HEK293T (cell line): ENCODE measurements at regions not wholly inside any gene's neighbourhood (a gene's known extent, or its start where the extent isn't known, plus 50 kb on each side); places are given as distances from the start of the nearest gene placed in this dataset.

Experiments
- CTCF ChIA-PET: fragments of 350-600 bp; formaldehyde crosslinking; extraction: SDS; loops from one replicate; lab custom pipeline; 2021; ENCODE audit warnings: antibody characterized with exemption, inconsistent platforms; lab: Yijun Ruan, JAX
- POLR2A ChIA-PET: fragments of 350-600 bp; formaldehyde crosslinking; extraction: SDS; loops from one replicate; lab custom pipeline; 2020; ENCODE audit warnings: antibody characterized with exemption, inconsistent platforms; lab: Yijun Ruan, JAX
- DNase-seq: peaks from one replicate; pipeline ENCODE4 v3.0.0; 2012; ENCODE audit warnings: mixed read lengths; ENCODE audit errors: extremely low spot score
- ARNT ChIP-seq: fragments of 450-650 bp; IDR thresholded peaks from 2 replicates; pipeline ENCODE4 v1.6.1; 2017; ENCODE audit warnings: mild to moderate bottlenecking
- BHLHE40 ChIP-seq: fragments of 450-650 bp; IDR thresholded peaks from 2 replicates; pipeline ENCODE4 v1.6.1; 2016; ENCODE audit warnings: mild to moderate bottlenecking, moderate library complexity, borderline replicate concordance
- CTBP1 ChIP-seq: fragments of 450-650 bp; IDR thresholded peaks from 2 replicates; pipeline ENCODE4 v1.6.1; 2016; ENCODE audit warnings: borderline replicate concordance
- ELF4 ChIP-seq: fragments of 450-650 bp; IDR thresholded peaks from 2 replicates; pipeline ENCODE4 v1.6.1; 2017; ENCODE audit warnings: antibody characterized with exemption
- FOXA1 ChIP-seq: fragments of 450-650 bp; IDR thresholded peaks from 2 replicates; pipeline ENCODE4 v1.6.1; 2016; ENCODE audit warnings: mild to moderate bottlenecking
- FOXK2 ChIP-seq: fragments of 450-650 bp; IDR thresholded peaks from 2 replicates; pipeline ENCODE4 v1.6.1; 2016; ENCODE audit warnings: mild to moderate bottlenecking
- FOXM1 ChIP-seq: fragments of 450-650 bp; IDR thresholded peaks from 2 replicates; pipeline ENCODE4 v1.6.1; 2017; ENCODE audit warnings: mild to moderate bottlenecking, borderline replicate concordance
- HDGF ChIP-seq: fragments of 450-650 bp; IDR thresholded peaks from 2 replicates; pipeline ENCODE4 v1.6.1; 2017; ENCODE audit warnings: antibody characterized with exemption, borderline replicate concordance
- L3MBTL2 ChIP-seq: fragments of 450-650 bp; conservative IDR thresholded peaks from 2 replicates; pipeline ENCODE4 v1.6.1; 2016; ENCODE audit warnings: mild to moderate bottlenecking
- LEF1 ChIP-seq: fragments of 450-650 bp; IDR thresholded peaks from 2 replicates; pipeline ENCODE4 v1.6.1; 2017; ENCODE audit warnings: mild to moderate bottlenecking, borderline replicate concordance
- NFRKB ChIP-seq: fragments of 450-650 bp; IDR thresholded peaks from 2 replicates; pipeline ENCODE4 v1.6.1; 2016; ENCODE audit warnings: mild to moderate bottlenecking, moderate library complexity
- PKNOX1 ChIP-seq: fragments of 450-650 bp; IDR thresholded peaks from 2 replicates; pipeline ENCODE4 v1.6.1; 2016
- SP1 ChIP-seq: fragments of 450-650 bp; IDR thresholded peaks from 2 replicates; pipeline ENCODE4 v1.6.1; 2017
- SUZ12 ChIP-seq: fragments of 450-650 bp; IDR thresholded peaks from 2 replicates; pipeline ENCODE4 v1.6.1; 2016; ENCODE audit warnings: mild to moderate bottlenecking
- TARDBP ChIP-seq: fragments of 450-650 bp; IDR thresholded peaks from 2 replicates; pipeline ENCODE4 v1.6.1; 2016
- ZNF384 ChIP-seq: fragments of 450-650 bp; IDR thresholded peaks from 2 replicates; pipeline ENCODE4 v1.6.1; 2016

- POLR2A ChIA-PET, result no interaction called here
- TF ChIP-seq FOXM1 (no peak), L3MBTL2 (no peak), SP1 (no peak), FOXK2 (no peak), ARNT (no peak), CTBP1 (no peak), ZNF384 (no peak), HDGF (no peak), PKNOX1 (no peak), TARDBP (no peak), NFRKB (no peak), BHLHE40 (no peak), FOXA1 (no peak), ELF4 (no peak), SUZ12 (no peak), LEF1 (no peak)
- DNase-seq, result no peak
- CTCF ChIA-PET, result no interaction called here
Measured at GRCh38 chr2:147231607-147232006, 613.2 kb upstream of the ACVR2A start.

GRCh38 chr2:147231081-147231480 lies 613.7 kb upstream of the ACVR2A start:
- TF ChIP-seq LEF1, result no peak
- TF ChIP-seq BHLHE40, result no peak
- TF ChIP-seq SUZ12, result no peak
- TF ChIP-seq NFRKB, result no peak
- TF ChIP-seq FOXK2, result no peak
- ChIA-PET POLR2A (no interaction called here), CTCF (no interaction called here)
- no peak for DNase-seq

GRCh38 chr2:147227313-147227712 lies 617.5 kb upstream of the ACVR2A start:
- ChIA-PET CTCF (no interaction called here), POLR2A (no interaction called here)
- no peak for DNase-seq
- TF ChIP-seq ELF4, result no peak
- TF ChIP-seq L3MBTL2, result no peak
- TF ChIP-seq ARNT, result no peak
- TF ChIP-seq FOXA1, result no peak
- no peak for TF ChIP-seq SUZ12
- TF ChIP-seq HDGF, result no peak
- TF ChIP-seq LEF1, result no peak
- TF ChIP-seq PKNOX1, result no peak
- no peak for TF ChIP-seq CTBP1
- no peak for TF ChIP-seq NFRKB
- no peak for TF ChIP-seq ZNF384

GRCh38 chr2:147224070-147224469 lies 620.8 kb upstream of the ACVR2A start:
- TF ChIP-seq NFRKB, result no peak
- no peak for TF ChIP-seq ZNF384
- no peak for TF ChIP-seq SP1
- no peak for TF ChIP-seq SUZ12
- no peak for TF ChIP-seq LEF1
- TF ChIP-seq FOXK2, result no peak
- TF ChIP-seq L3MBTL2, result no peak
- TF ChIP-seq CTBP1, result no peak
- TF ChIP-seq FOXM1, result no peak
- no peak for TF ChIP-seq PKNOX1
- ChIA-PET CTCF (no interaction called here), POLR2A (no interaction called here)
- DNase-seq, result no peak

- DNase-seq, result no peak
- CTCF ChIA-PET, result no interaction called here
- TF ChIP-seq ZNF384 (no peak), FOXA1 (no peak), NFRKB (no peak), CTBP1 (no peak), LEF1 (no peak), SUZ12 (no peak), FOXK2 (no peak), PKNOX1 (no peak), ELF4 (no peak), HDGF (no peak), ARNT (no peak), TARDBP (no peak), FOXM1 (no peak), L3MBTL2 (no peak), BHLHE40 (no peak), SP1 (no peak)
- POLR2A ChIA-PET, result no interaction called here
Measured at GRCh38 chr2:147223553-147224060, 621.2 kb upstream of the ACVR2A start.

- TF ChIP-seq SP1 (no peak), FOXA1 (no peak), SUZ12 (no peak), FOXK2 (no peak), TARDBP (no peak), BHLHE40 (no peak), LEF1 (no peak), ELF4 (no peak), NFRKB (no peak), PKNOX1 (no peak), L3MBTL2 (no peak), CTBP1 (no peak), HDGF (no peak), ZNF384 (no peak), FOXM1 (no peak), ARNT (no peak)
- CTCF ChIA-PET, result no interaction called here
- POLR2A ChIA-PET, result no interaction called here
- DNase-seq, result no peak
Measured at GRCh38 chr2:147223119-147223518, 621.7 kb upstream of the ACVR2A start.
